OCI-LY3 (cell line): ENCODE measurements at regions not wholly inside any gene's neighbourhood (a gene's known extent, or its start where the extent isn't known, plus 50 kb on each side); places are given as distances from the start of the nearest gene placed in this dataset.
"Not testable (repeated sequence)": the region's sequence is repeated elsewhere in the genome, so short reads cannot be mapped to it uniquely, and the experiment has no call there.

Experiments
- H2AFZ ChIP-seq: fragments of 200-600, 300-600 bp; shearing (Covaris generic); 2 replicates; pipeline ENCODE4 v1.6.0; 2014; ENCODE audit warnings: antibody characterized with exemption, low read depth, low read length
- H3K27ac ChIP-seq: fragments of 200-600, 300-600 bp; sonication (generic); 2 replicates; pipeline ENCODE4 v1.5.1; 2014; ENCODE audit warnings: mild to moderate bottlenecking, low read length, moderate library complexity, mixed read lengths
- H3K27me3 ChIP-seq: fragments of 200-600, 300-600 bp; sonication (generic); 2 replicates; pipeline ENCODE4 v1.6.1; 2014; ENCODE audit warnings: low read depth, low read length, mixed read lengths
- H3K36me3 ChIP-seq: fragments of 200-600, 300-600 bp; sonication (generic); replicated peaks from 2 replicates; pipeline ENCODE3; 2014; ENCODE audit warnings: low read depth, low read length, mixed read lengths
- H3K4me1 ChIP-seq: fragments of 300-600, 200-600 bp; sonication (generic); 2 replicates; pipeline ENCODE4 v1.6.1; 2014; ENCODE audit warnings: low read length, mixed read lengths
- H3K4me2 ChIP-seq: fragments of 200-600, 300-600 bp; sonication (generic); 2 replicates; pipeline ENCODE4 v1.6.1; 2014; ENCODE audit warnings: low read length, mixed read lengths
- H3K4me3 ChIP-seq: fragments of 300-600, 200-600 bp; sonication (generic); 2 replicates; pipeline ENCODE4 v1.5.1; 2014; ENCODE audit warnings: antibody characterized with exemption, mild to moderate bottlenecking, low read length, moderate library complexity
- H3K79me2 ChIP-seq: fragments of 300-600, 200-600 bp; shearing (Covaris generic); 2 replicates; pipeline ENCODE4 v1.6.1; 2014; ENCODE audit warnings: mild to moderate bottlenecking, low read length, mixed read lengths
- H3K9ac ChIP-seq: fragments of 300-600, 200-600 bp; shearing (Covaris generic); 2 replicates; pipeline ENCODE4 v1.6.0; 2014; ENCODE audit warnings: mild to moderate bottlenecking, low read length, moderate library complexity
- H3K9me3 ChIP-seq: fragments of 200-600, 300-600 bp; shearing (Covaris generic); 2 replicates; pipeline ENCODE4 v1.6.1; 2014; ENCODE audit warnings: low read length, mixed read lengths; ENCODE audit not compliant: insufficient read depth
- H4K20me1 ChIP-seq: fragments of 200-600, 300-600 bp; sonication (generic); 2 replicates; pipeline ENCODE4 v1.6.1; 2016; ENCODE audit warnings: low read length, mixed read lengths; ENCODE audit not compliant: insufficient read depth

GRCh38 chr15:30688684-30689083 lies 62.8 kb downstream of the ARHGAP11B start:
- H4K20me1 ChIP-seq = not testable (repeated sequence)

GRCh38 chr15:30690153-30690552 lies 64.2 kb downstream of the ARHGAP11B start:
- H3K9me3 ChIP-seq, H3K4me3 ChIP-seq, H3K79me2 ChIP-seq: not testable (repeated sequence)

More at GRCh38 chr15:30688684-30689083, 62.8 kb downstream of the ARHGAP11B start:
- not testable (repeated sequence) for H3K9me3 ChIP-seq, H3K4me2 ChIP-seq, H3K4me1 ChIP-seq, H3K4me3 ChIP-seq, H3K36me3 ChIP-seq, H3K9ac ChIP-seq, H2AFZ ChIP-seq, H3K27me3 ChIP-seq, H3K79me2 ChIP-seq, H3K27ac ChIP-seq

DNA sequence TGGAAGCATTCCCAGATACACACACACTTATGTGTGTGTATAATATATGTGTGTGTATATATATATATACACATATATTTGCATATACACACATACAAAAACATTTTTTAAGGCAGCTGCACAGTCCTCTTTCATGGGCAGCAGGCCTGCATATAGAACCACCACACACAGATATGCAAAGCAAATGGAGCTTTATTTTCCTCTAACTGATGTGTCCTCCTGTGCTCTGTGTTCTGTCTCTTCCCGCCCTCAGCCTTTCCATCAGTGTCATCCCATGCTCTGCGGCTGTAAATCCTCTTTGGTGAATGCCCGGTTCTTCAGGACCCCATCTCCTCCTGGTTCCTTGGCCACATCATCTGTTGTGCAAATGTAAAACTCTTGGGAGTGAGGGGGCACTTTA lies 69.9 kb downstream of the ARHGAP11B start:
- not testable (repeated sequence) for H2AFZ ChIP-seq, H4K20me1 ChIP-seq, H3K9me3 ChIP-seq, H3K36me3 ChIP-seq, H3K4me3 ChIP-seq, H3K4me2 ChIP-seq, H3K79me2 ChIP-seq, H3K27me3 ChIP-seq
- Histone ChIP-seq H3K27ac (peak overlapping the region; percentile 99), H3K9ac (0 out of 2 replicates have a peak overlapping the region, but pooled peaks have one; percentile 82), H3K4me1 (peaks cover 36% of the 10 kb centered on the region)

More at GRCh38 chr15:30690153-30690552, 64.2 kb downstream of the ARHGAP11B start:
- H3K4me2 ChIP-seq, H3K4me1 ChIP-seq, H3K36me3 ChIP-seq, H3K27ac ChIP-seq, H3K27me3 ChIP-seq, H2AFZ ChIP-seq, H3K9ac ChIP-seq, H4K20me1 ChIP-seq: not testable (repeated sequence)

GRCh38 chr15:30696439-30697314 lies 70.7 kb downstream of the ARHGAP11B start:
- H3K27me3 ChIP-seq, H3K9me3 ChIP-seq, H3K36me3 ChIP-seq, H4K20me1 ChIP-seq, H2AFZ ChIP-seq, H3K79me2 ChIP-seq: not testable (repeated sequence)
- Histone ChIP-seq H3K4me3 (peak overlapping the region; percentile 47), H3K27ac (peak overlapping the region; percentile 99), H3K9ac (peak overlapping the region; percentile 82), H3K4me1 (peaks cover 40% of the 10 kb centered on the region), H3K4me2 (peak overlapping the region; percentile 67)

DNA sequence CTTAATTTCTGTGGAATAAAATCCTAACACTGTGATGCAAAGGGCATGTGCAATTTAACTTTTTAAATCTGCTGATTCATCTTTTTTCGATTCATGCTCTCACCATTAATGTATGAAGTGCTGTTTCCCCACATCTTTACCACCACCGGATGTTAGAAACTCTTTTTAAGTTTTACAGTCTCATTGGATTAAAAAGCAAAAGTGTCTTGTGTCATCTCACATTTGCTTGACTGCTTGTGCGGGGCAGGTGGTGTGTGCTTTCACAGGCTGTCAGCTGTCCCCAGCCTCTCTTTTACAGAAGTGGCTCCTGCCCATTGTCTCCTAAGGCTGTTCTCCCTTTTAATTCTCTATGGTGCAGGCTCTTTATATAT lies 71.4 kb downstream of the ARHGAP11B start:
- not testable (repeated sequence) for H3K27me3 ChIP-seq, H3K4me2 ChIP-seq, H3K36me3 ChIP-seq, H3K79me2 ChIP-seq, H4K20me1 ChIP-seq, H3K9ac ChIP-seq, H2AFZ ChIP-seq, H3K4me3 ChIP-seq, H3K9me3 ChIP-seq
- peaks cover 40% of the 10 kb centered on the region for H3K4me1 ChIP-seq
- H3K27ac ChIP-seq = peak overlapping the region; percentile 99

DNA sequence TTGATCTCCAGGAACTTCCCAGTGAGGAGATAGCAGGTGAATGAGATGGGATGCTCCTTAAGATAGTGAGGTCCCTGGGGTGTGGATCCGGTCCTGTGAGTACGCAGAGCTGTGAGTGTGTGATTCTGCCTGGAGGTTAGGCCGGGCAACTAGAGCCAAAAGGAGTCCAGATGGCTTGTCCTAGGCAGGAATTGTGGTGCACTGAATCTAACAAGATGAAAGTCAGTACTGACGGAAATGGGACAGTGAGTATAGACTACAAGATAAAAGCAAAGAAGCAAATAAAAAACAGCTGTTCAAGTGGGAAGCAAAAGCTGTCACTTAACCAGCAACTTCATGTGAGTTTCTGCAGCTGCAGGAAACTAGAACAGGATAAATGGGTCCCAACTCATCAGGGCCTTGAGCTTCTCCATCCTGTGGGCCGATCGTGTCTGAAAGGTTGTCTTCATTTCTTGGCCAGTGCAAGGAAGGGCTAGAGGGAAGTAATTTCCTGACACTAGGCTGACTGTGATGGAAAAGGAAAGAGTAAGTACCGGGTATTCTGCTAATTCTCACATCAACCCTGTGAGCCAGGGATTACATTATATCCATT lies 74.2 kb downstream of the ARHGAP11B start:
- not testable (repeated sequence) for H3K36me3 ChIP-seq, H3K4me2 ChIP-seq, H2AFZ ChIP-seq, H3K27me3 ChIP-seq, H4K20me1 ChIP-seq, H3K9ac ChIP-seq, H3K79me2 ChIP-seq, H3K4me3 ChIP-seq, H3K9me3 ChIP-seq
- Histone ChIP-seq H3K27ac (peak overlapping the region; percentile 69), H3K4me1 (peaks cover 31% of the 10 kb centered on the region)

- not testable (repeated sequence) for H2AFZ ChIP-seq, H3K9me3 ChIP-seq, H3K4me2 ChIP-seq, H3K9ac ChIP-seq, H3K27ac ChIP-seq, H4K20me1 ChIP-seq, H3K4me3 ChIP-seq, H3K27me3 ChIP-seq, H3K79me2 ChIP-seq, H3K36me3 ChIP-seq, H3K4me1 ChIP-seq
These were observed 82.2 kb downstream of the ARHGAP11B start for GRCh38 chr15:30707976-30708685.

GRCh38 chr15:30708809-30709208 lies 82.9 kb downstream of the ARHGAP11B start:
- not testable (repeated sequence) for H3K79me2 ChIP-seq, H3K9me3 ChIP-seq, H2AFZ ChIP-seq, H3K27me3 ChIP-seq, H3K4me1 ChIP-seq, H3K27ac ChIP-seq, H3K36me3 ChIP-seq, H3K4me2 ChIP-seq, H3K9ac ChIP-seq, H3K4me3 ChIP-seq, H4K20me1 ChIP-seq

GRCh38 chr15:30718038-30718643 lies 92.2 kb downstream of the ARHGAP11B start:
- not testable (repeated sequence) for H3K79me2 ChIP-seq, H3K9ac ChIP-seq, H3K9me3 ChIP-seq, H2AFZ ChIP-seq, H3K36me3 ChIP-seq, H3K4me3 ChIP-seq, H4K20me1 ChIP-seq, H3K27me3 ChIP-seq
- Histone ChIP-seq H3K4me1 (peaks cover 23% of the 10 kb centered on the region), H3K4me2 (peak overlapping the region; percentile 30), H3K27ac (peak overlapping the region; percentile 22)
